H9 (cell line): ENCODE measurements at regions not wholly inside any gene's neighbourhood (a gene's known extent, or its start where the extent isn't known, plus 50 kb on each side); places are given as distances from the start of the nearest gene placed in this dataset.

Experiments
- DNase-seq: peaks from one replicate; pipeline ENCODE4 v3.0.0-alpha.2; 2017
- H2AFZ ChIP-seq: one replicate; pipeline ENCODE4 v1.6.1; 2013; ENCODE audit warnings: mild to moderate bottlenecking, low read length, control low read depth, moderate library complexity
- H2AK5ac ChIP-seq: 2 replicates; pipeline ENCODE4 v1.6.1; 2013; ENCODE audit warnings: low read length, control low read depth, mixed read lengths; ENCODE audit not compliant: insufficient read length
- H2BK120ac ChIP-seq: one replicate; pipeline ENCODE4 v1.6.1; 2013; ENCODE audit warnings: low read depth, mild to moderate bottlenecking, low read length, control low read depth, inconsistent platforms; ENCODE audit not compliant: poor library complexity, severe bottlenecking
- H2BK12ac ChIP-seq: 2 replicates; pipeline ENCODE4 v1.6.1; 2013; ENCODE audit warnings: low read length, control low read depth, mixed read lengths, low read depth; ENCODE audit not compliant: insufficient read length
- H2BK15ac ChIP-seq: 2 replicates; pipeline ENCODE4 v1.6.1; 2013; ENCODE audit warnings: low read depth, low read length, control low read depth
- H2BK20ac ChIP-seq: one replicate; pipeline ENCODE4 v1.6.1; 2013; ENCODE audit warnings: low read depth, mild to moderate bottlenecking, low read length, control low read depth, inconsistent platforms; ENCODE audit not compliant: poor library complexity, severe bottlenecking
- H2BK5ac ChIP-seq: 2 replicates; pipeline ENCODE4 v1.6.1; 2013; ENCODE audit warnings: low read length, control low read depth, mixed read lengths; ENCODE audit not compliant: insufficient read length
- H3K14ac ChIP-seq: 2 replicates; pipeline ENCODE4 v1.6.1; 2013; ENCODE audit warnings: low read length, control low read depth; ENCODE audit not compliant: insufficient read depth
- H3K18ac ChIP-seq: 2 replicates; pipeline ENCODE4 v1.6.1; 2013; ENCODE audit warnings: low read depth, mild to moderate bottlenecking, mixed read lengths, low read length, control low read depth; ENCODE audit not compliant: insufficient read length
- H3K23ac ChIP-seq: 2 replicates; pipeline ENCODE4 v1.6.1; 2013; ENCODE audit warnings: low read length, control low read depth, mixed read lengths, low read depth; ENCODE audit not compliant: insufficient read length
- H3K23me2 ChIP-seq: 2 replicates; pipeline ENCODE4 v1.6.1; 2013; ENCODE audit warnings: low read depth, mild to moderate bottlenecking, mixed read lengths, low read length, control low read depth; ENCODE audit not compliant: insufficient read length, poor library complexity, severe bottlenecking
- H3K27ac ChIP-seq: 2 replicates; pipeline ENCODE4 v1.5.1; 2013; ENCODE audit warnings: low read length, control low read depth, mixed read lengths, low read depth; ENCODE audit not compliant: insufficient read length
- H3K27me3 ChIP-seq: 2 replicates; pipeline ENCODE4 v1.6.1; 2013; ENCODE audit warnings: low read length, control low read depth, inconsistent platforms; ENCODE audit not compliant: insufficient read depth
- H3K4ac ChIP-seq: 2 replicates; pipeline ENCODE4 v1.6.1; 2013; ENCODE audit warnings: low read depth, mild to moderate bottlenecking, control low read depth, inconsistent platforms, low read length, moderate library complexity
- H3K4me1 ChIP-seq: 2 replicates; pipeline ENCODE4 v1.6.1; 2013; ENCODE audit warnings: low read length, control low read depth, inconsistent platforms; ENCODE audit not compliant: insufficient read depth
- H3K4me2 ChIP-seq: 2 replicates; pipeline ENCODE4 v1.6.1; 2013; ENCODE audit warnings: low read length, control low read depth, mixed read lengths; ENCODE audit not compliant: insufficient read length, insufficient read depth
- H3K56ac ChIP-seq: 2 replicates; pipeline ENCODE4 v1.6.1; 2013; ENCODE audit warnings: low read depth, mild to moderate bottlenecking, mixed read lengths, low read length, control low read depth; ENCODE audit not compliant: insufficient read length
- H3K79me1 ChIP-seq: 2 replicates; pipeline ENCODE4 v1.6.1; 2013; ENCODE audit warnings: low read depth, mild to moderate bottlenecking, moderate library complexity, low read length, control low read depth, inconsistent platforms; ENCODE audit not compliant: insufficient read depth, poor library complexity, severe bottlenecking
- H3K79me2 ChIP-seq: 2 replicates; pipeline ENCODE4 v1.6.1; 2013; ENCODE audit warnings: low read length, control low read depth, inconsistent platforms; ENCODE audit not compliant: insufficient read depth
- H3K9ac ChIP-seq: 2 replicates; pipeline ENCODE4 v1.6.1; 2013; ENCODE audit warnings: low read length, control low read depth, mixed read lengths; ENCODE audit not compliant: insufficient read length; ENCODE audit errors: extremely low read depth
- H3K9me3 ChIP-seq: one replicate; pipeline ENCODE4 v1.6.1; 2013; ENCODE audit warnings: low read depth, low read length, inconsistent platforms; ENCODE audit not compliant: control insufficient read depth
- H3T11ph ChIP-seq: one replicate; pipeline ENCODE4 v1.6.1; 2013; ENCODE audit warnings: mild to moderate bottlenecking, low read length, control low read depth, inconsistent platforms
- H4K20me1 ChIP-seq: one replicate; pipeline ENCODE4 v1.6.1; 2013; ENCODE audit not compliant: control insufficient read depth, insufficient read length, insufficient read depth
- H4K5ac ChIP-seq: 2 replicates; pipeline ENCODE4 v1.6.1; 2013; ENCODE audit warnings: low read depth, mild to moderate bottlenecking, mixed read lengths, low read length, control low read depth; ENCODE audit not compliant: insufficient read length
- H4K8ac ChIP-seq: replicated peaks from 2 replicates; pipeline ENCODE4 v1.6.1; 2013; ENCODE audit warnings: low read length, control low read depth, mixed read lengths, low read depth; ENCODE audit not compliant: insufficient read length
- H4K91ac ChIP-seq: 2 replicates; pipeline ENCODE4 v1.6.1; 2013; ENCODE audit warnings: low read depth, mild to moderate bottlenecking, moderate library complexity, mixed read lengths, low read length, control low read depth; ENCODE audit not compliant: insufficient read length
- H3K27ac Mint-ChIP-seq, 3 experiments: 2 replicates in 2 of 3; 3 replicates in 1 of 3; pipeline ENCODE4 v1.8.0; 2020 to 2021; ENCODE audit warnings: mixed read lengths in 3 of 3, mild to moderate bottlenecking in 1 of 3, moderate library complexity in 1 of 3
- H3K27me3 Mint-ChIP-seq: 2 replicates; pipeline ENCODE4 v1.8.0; 2021; ENCODE audit warnings: low read depth, mild to moderate bottlenecking, moderate library complexity, mixed read lengths
- H3K36me3 Mint-ChIP-seq, 3 experiments: 2 replicates in 2 of 3; 3 replicates in 1 of 3; pipeline ENCODE4 v1.8.0; 2020 to 2021; ENCODE audit warnings: low read depth in 3 of 3, mixed read lengths in 3 of 3; ENCODE audit not compliant: insufficient read depth in 1 of 3
- H3K4me1 Mint-ChIP-seq, 2 experiments: 2 replicates each; pipeline ENCODE4 v1.8.0; 2020; ENCODE audit warnings: mixed read lengths in 2 of 2
- H3K4me3 Mint-ChIP-seq, 2 experiments: 2 replicates in 1 of 2; 3 replicates in 1 of 2; pipeline ENCODE4 v1.8.0; 2020 to 2021; ENCODE audit warnings: mild to moderate bottlenecking in 2 of 2, mixed read lengths in 2 of 2, moderate library complexity in 1 of 2
- H3K9me3 Mint-ChIP-seq, 2 experiments: 2 replicates in 1 of 2; 3 replicates in 1 of 2; pipeline ENCODE4 v1.8.0; 2020; ENCODE audit warnings: mild to moderate bottlenecking in 2 of 2, mixed read lengths in 2 of 2, moderate library complexity in 1 of 2
- CTCF ChIP-seq: fragments of 200-600 bp; sonication (generic); conservative IDR thresholded peaks from 3 replicates; pipeline ENCODE4 v1.8.0; 2021; ENCODE audit warnings: antibody characterized with exemption, mild to moderate bottlenecking
- WGBS: extraction: QIAGEN DNeasy Blood & Tissue Kit; methylation state at CpG from one replicate; pipeline ENCODE4 v1.1.7; 2013; ENCODE audit warnings: missing lambda C conversion rate, low lambda C conversion rate, mixed read lengths; ENCODE audit not compliant: insufficient read length; ENCODE audit errors: extremely low coverage; 5-methylcytosine and 5-hydroxymethylcytosine counted together

GRCh38 chr2:228318218-228318617 lies 136.7 kb upstream of the SPHKAP start:
- H3K23me2 ChIP-seq, result no peaks in the 10 kb centered on the region
- H3K79me2 ChIP-seq, result no peaks in the 10 kb centered on the region
- H2AK5ac ChIP-seq, result no peak overlapping the region
- H2BK12ac ChIP-seq, result no peak overlapping the region
- H3K56ac ChIP-seq, result no peak overlapping the region
- no peak overlapping the region for H3K4me3 Mint-ChIP-seq
- no peak overlapping the region for H3T11ph ChIP-seq
- H2AFZ ChIP-seq, result no peak overlapping the region
- H2BK120ac ChIP-seq, result no peak overlapping the region
- no peak overlapping the region for H3K23ac ChIP-seq
- H3K18ac ChIP-seq, result no peak overlapping the region
- no peaks in the 10 kb centered on the region for H3K27me3 ChIP-seq
- H3K9me3 Mint-ChIP-seq, result no peaks in the 10 kb centered on the region; a peak in 1 of 5 replicates
- H3K79me1 ChIP-seq, result no peaks in the 10 kb centered on the region
- no peaks in the 10 kb centered on the region for H3K27me3 Mint-ChIP-seq
- H3K4me2 ChIP-seq, result no peak overlapping the region
- no peak overlapping the region for H4K8ac ChIP-seq
- no peaks in the 10 kb centered on the region for H4K20me1 ChIP-seq
- no peaks in the 10 kb centered on the region for H3K4me1 ChIP-seq
- no peak overlapping the region for H2BK20ac ChIP-seq
- H3K4me1 Mint-ChIP-seq, result no peaks in the 10 kb centered on the region
- H3K14ac ChIP-seq, result no peak overlapping the region
- no peak overlapping the region for H3K27ac ChIP-seq
- peak; percentile 82 for TF ChIP-seq CTCF
- no peaks in the 10 kb centered on the region for H3K9me3 ChIP-seq
- no CpG with 5 or more reads among the region's 1 CpG for WGBS
- no peak overlapping the region for H3K4ac ChIP-seq
- no peak overlapping the region for H3K27ac Mint-ChIP-seq
- H4K91ac ChIP-seq, result no peak overlapping the region
- H4K5ac ChIP-seq, result no peak overlapping the region
- DNase-seq, result peak; percentile 72
- H3K9ac ChIP-seq, result no peak overlapping the region
- no peaks in the 10 kb centered on the region for H3K36me3 Mint-ChIP-seq
- no peak overlapping the region for H2BK5ac ChIP-seq
- no peak overlapping the region for H2BK15ac ChIP-seq
